Vagina (tissue), 2 donors: ENCODE measurements at regions not wholly inside any gene's neighbourhood (a gene's known extent, or its start where the extent isn't known, plus 50 kb on each side); places are given as distances from the start of the nearest gene placed in this dataset.

Experiments
- POLR2A ChIP-seq, 2 donors: fragments of 450-650 bp; IDR thresholded peaks; one replicate each; pipeline ENCODE4 v1.6.1; 2017; ENCODE audit warnings: antibody characterized with exemption in 2 of 2, mild to moderate bottlenecking in 2 of 2, moderate library complexity in 2 of 2
- TF ChIP-seq, protein P1 (sequence below), 3 experiments: fragments of 450-650 bp in 2 of 3; fragments of 200-600 bp in 1 of 3; sonication (generic) in 1 of 3; IDR thresholded peaks; one replicate each; pipeline ENCODE4 v1.5.1; 2017 to 2019; ENCODE audit warnings: antibody characterized with exemption in 3 of 3, mild to moderate bottlenecking in 2 of 3, moderate library complexity in 2 of 3

GRCh38 chr4:123476089-123476488, 79.5 kb downstream of the SPRY1 start:
- TF ChIP-seq, protein P1, sequence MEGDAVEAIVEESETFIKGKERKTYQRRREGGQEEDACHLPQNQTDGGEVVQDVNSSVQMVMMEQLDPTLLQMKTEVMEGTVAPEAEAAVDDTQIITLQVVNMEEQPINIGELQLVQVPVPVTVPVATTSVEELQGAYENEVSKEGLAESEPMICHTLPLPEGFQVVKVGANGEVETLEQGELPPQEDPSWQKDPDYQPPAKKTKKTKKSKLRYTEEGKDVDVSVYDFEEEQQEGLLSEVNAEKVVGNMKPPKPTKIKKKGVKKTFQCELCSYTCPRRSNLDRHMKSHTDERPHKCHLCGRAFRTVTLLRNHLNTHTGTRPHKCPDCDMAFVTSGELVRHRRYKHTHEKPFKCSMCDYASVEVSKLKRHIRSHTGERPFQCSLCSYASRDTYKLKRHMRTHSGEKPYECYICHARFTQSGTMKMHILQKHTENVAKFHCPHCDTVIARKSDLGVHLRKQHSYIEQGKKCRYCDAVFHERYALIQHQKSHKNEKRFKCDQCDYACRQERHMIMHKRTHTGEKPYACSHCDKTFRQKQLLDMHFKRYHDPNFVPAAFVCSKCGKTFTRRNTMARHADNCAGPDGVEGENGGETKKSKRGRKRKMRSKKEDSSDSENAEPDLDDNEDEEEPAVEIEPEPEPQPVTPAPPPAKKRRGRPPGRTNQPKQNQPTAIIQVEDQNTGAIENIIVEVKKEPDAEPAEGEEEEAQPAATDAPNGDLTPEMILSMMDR (IDR thresholded peaks at IDR 0.05), result no peak
- no peak for TF ChIP-seq POLR2A (IDR thresholded peaks at IDR 0.05)
